ENCODE measurements at regions not wholly inside any gene's neighbourhood (a gene's known extent, or its start where the extent isn't known, plus 50 kb on each side); places are given as distances from the start of the nearest gene placed in this dataset.

GRCh38 chr18:30454920-30455319 lies 587.6 kb downstream of the DSC3 start:
- no peak overlapping the region for H3K4me3 ChIP-seq
- no peaks in the 10 kb centered on the region for H3K4me1 ChIP-seq
- 56% methylated on average over 4 of the region's 4 CpGs for WGBS (ENCODE audit: insufficient coverage, low coverage, low lambda C conversion rate, missing lambda C conversion rate)
- H3K9me3 ChIP-seq = no peaks in the 10 kb centered on the region
- H3K36me3 ChIP-seq = no peaks in the 10 kb centered on the region
- no peak for ATAC-seq
- no peaks in the 10 kb centered on the region for H3K27me3 ChIP-seq
- intact Hi-C loops (cut with DNase I) = no loop called here
- no peak for DNase-seq
- TF ChIP-seq POLR2A (IDR thresholded peaks at IDR 0.05) (no peak), CTCF (IDR thresholded peaks at IDR 0.05) (no peak)
- H3K27ac ChIP-seq = no peak overlapping the region

- no peaks in the 10 kb centered on the region for H3K9me3 ChIP-seq
- no peak for DNase-seq
- H3K4me1 ChIP-seq = no peaks in the 10 kb centered on the region
- no peaks in the 10 kb centered on the region for H3K27me3 ChIP-seq
- H3K4me3 ChIP-seq = no peak overlapping the region
- no peaks in the 10 kb centered on the region for H3K36me3 ChIP-seq
- intact Hi-C loops (cut with DNase I) = no loop called here
- H3K27ac ChIP-seq = no peak overlapping the region
- no peak for ATAC-seq
- TF ChIP-seq POLR2A (IDR thresholded peaks at IDR 0.05) = no peak
- TF ChIP-seq CTCF (IDR thresholded peaks at IDR 0.05) = no peak
These were observed 590.6 kb downstream of the DSC3 start for GRCh38 chr18:30451981-30452380.

GRCh38 chr18:30450927-30451326 lies 591.6 kb downstream of the DSC3 start:
- TF ChIP-seq POLR2A (IDR thresholded peaks at IDR 0.05) = no peak
- TF ChIP-seq CTCF (IDR thresholded peaks at IDR 0.05) = no peak
- 52% methylated on average over 2 of the region's 2 CpGs for WGBS (ENCODE audit: insufficient coverage, low coverage, low lambda C conversion rate, missing lambda C conversion rate)
- Histone ChIP-seq H3K9me3 (no peaks in the 10 kb centered on the region), H3K27ac (no peak overlapping the region), H3K4me1 (no peaks in the 10 kb centered on the region), H3K27me3 (no peaks in the 10 kb centered on the region), H3K4me3 (no peak overlapping the region), H3K36me3 (no peaks in the 10 kb centered on the region)
- DNase-seq (no peak), ATAC-seq (no peak)
- intact Hi-C loops (cut with DNase I) = no loop called here

GRCh38 chr18:30446605-30447004 lies 595.9 kb downstream of the DSC3 start:
- intact Hi-C loops (cut with DNase I) = no loop called here
- Histone ChIP-seq H3K27ac (no peak overlapping the region), H3K4me3 (no peak overlapping the region), H3K4me1 (no peaks in the 10 kb centered on the region), H3K36me3 (no peaks in the 10 kb centered on the region), H3K27me3 (no peaks in the 10 kb centered on the region), H3K9me3 (no peaks in the 10 kb centered on the region)
- 39% methylated on average over 6 of the region's 6 CpGs for WGBS (ENCODE audit: insufficient coverage, low coverage, low lambda C conversion rate, missing lambda C conversion rate)
- ATAC-seq (no peak), DNase-seq (no peak)
- TF ChIP-seq POLR2A (IDR thresholded peaks at IDR 0.05) (no peak), CTCF (IDR thresholded peaks at IDR 0.05) (no peak)

- WGBS (ENCODE audit: insufficient coverage, low coverage, low lambda C conversion rate, missing lambda C conversion rate) = 47% methylated on average over 2 of the region's 2 CpGs
- TF ChIP-seq CTCF (IDR thresholded peaks at IDR 0.05) = no peak
- TF ChIP-seq POLR2A (IDR thresholded peaks at IDR 0.05) = no peak
These were observed 598.0 kb downstream of the DSC3 start for GRCh38 chr18:30444544-30444943.

More at GRCh38 chr18:30444544-30444943, 598.0 kb downstream of the DSC3 start:
- Histone ChIP-seq H3K27ac (no peak overlapping the region), H3K27me3 (no peaks in the 10 kb centered on the region), H3K9me3 (no peaks in the 10 kb centered on the region), H3K36me3 (no peaks in the 10 kb centered on the region), H3K4me3 (no peak overlapping the region), H3K4me1 (no peaks in the 10 kb centered on the region)
- intact Hi-C loops (cut with DNase I) = no loop called here
- DNase-seq (no peak), ATAC-seq (no peak)
